Caco-2 (cell line): ENCODE measurements at regions not wholly inside any gene's neighbourhood (a gene's known extent, or its start where the extent isn't known, plus 50 kb on each side); places are given as distances from the start of the nearest gene placed in this dataset.

ENCODE experiments used
- BruUV-seq: library from RNA; stranded (reverse); fragments of 400-500 nt; replicated peaks from 2 replicates; lab custom pipeline; 2021; lab: Mats Ljungman, UMichigan
- CTCF ChIA-PET: fragments of 300-600 bp; sonication (Branson Sonifier 250); formaldehyde crosslinking; loops from one replicate; lab custom pipeline; 2022; ENCODE audit warnings: antibody characterized with exemption; lab: Charles Lee
- POLR2A ChIA-PET: fragments of 300-600 bp; sonication (Branson Sonifier 250); formaldehyde crosslinking; loops from one replicate; lab custom pipeline; 2022; ENCODE audit warnings: antibody characterized with exemption; lab: Charles Lee
- DNase-seq, 2 experiments: peaks; one replicate each; pipeline versions ENCODE4 v3.0.0 to v3.0.0-alpha.2; 2020 to 2022
- H3K27me3 ChIP-seq: replicated peaks from 2 replicates; pipeline ENCODE4 v1.6.0; 2011; ENCODE audit warnings: low read length; ENCODE audit not compliant: control insufficient read depth, insufficient read depth
- H3K36me3 ChIP-seq: 2 replicates; pipeline ENCODE4 v1.5.1; 2011; ENCODE audit warnings: low read length; ENCODE audit not compliant: control insufficient read depth, insufficient read depth
- H3K4me1 ChIP-seq: fragments of 250-450 bp; sonication (Bioruptor Pico); 2 replicates; pipeline ENCODE4 v1.5.1; 2020; ENCODE audit warnings: mild to moderate bottlenecking
- H3K4me3 ChIP-seq: 2 replicates; pipeline ENCODE4 v1.5.1; 2011; ENCODE audit warnings: low read depth, mild to moderate bottlenecking, control low read depth, low read length
- H3K9me3 ChIP-seq: fragments of 250-450 bp; sonication (Bioruptor Pico); 2 replicates; pipeline ENCODE4 v1.5.1; 2020; ENCODE audit warnings: mild to moderate bottlenecking, moderate library complexity
- H3K27ac Mint-ChIP-seq: one replicate; pipeline ENCODE4 v1.8.0; 2022; ENCODE audit warnings: mixed read lengths; ENCODE audit not compliant: unreplicated experiment
- H3K27me3 Mint-ChIP-seq: one replicate; pipeline ENCODE4 v1.8.0; 2022; ENCODE audit warnings: mixed read lengths; ENCODE audit not compliant: insufficient read depth, unreplicated experiment
- H3K36me3 Mint-ChIP-seq: one replicate; pipeline ENCODE4 v1.8.0; 2022; ENCODE audit warnings: mild to moderate bottlenecking, mixed read lengths; ENCODE audit not compliant: insufficient read depth, unreplicated experiment
- H3K4me1 Mint-ChIP-seq: one replicate; pipeline ENCODE4 v1.8.0; 2022; ENCODE audit warnings: low read depth, mixed read lengths; ENCODE audit not compliant: unreplicated experiment
- H3K4me3 Mint-ChIP-seq: one replicate; pipeline ENCODE4 v1.8.0; 2022; ENCODE audit warnings: mild to moderate bottlenecking, moderate library complexity, mixed read lengths; ENCODE audit not compliant: unreplicated experiment
- H3K9me3 Mint-ChIP-seq: one replicate; pipeline ENCODE4 v1.8.0; 2022; ENCODE audit warnings: mixed read lengths; ENCODE audit not compliant: unreplicated experiment
- intact Hi-C: fragments of 100-400 bp; cut with micrococcal nuclease; formaldehyde crosslinking; loops from one replicate; pipeline ENCODE4 v1.10.0; 2022; ENCODE audit not compliant: unreplicated experiment
- TF ChIP-seq, protein P1 (sequence below), 2 experiments: fragments of 200-600 bp in 1 of 2; IDR thresholded peaks; 1 replicate in 1 of 2; 2 replicates in 1 of 2; pipeline versions ENCODE4 v1.5.1 to v1.8.0; 2011 to 2022; ENCODE audit warnings: antibody characterized with exemption in 1 of 2, control low read depth in 1 of 2, inconsistent platforms in 1 of 2, low read depth in 1 of 2, low read length in 1 of 2, mild to moderate bottlenecking in 1 of 2, moderate library complexity in 1 of 2; ENCODE audit not compliant: insufficient read depth in 1 of 2, severe bottlenecking in 1 of 2, unreplicated experiment in 1 of 2

DNA sequence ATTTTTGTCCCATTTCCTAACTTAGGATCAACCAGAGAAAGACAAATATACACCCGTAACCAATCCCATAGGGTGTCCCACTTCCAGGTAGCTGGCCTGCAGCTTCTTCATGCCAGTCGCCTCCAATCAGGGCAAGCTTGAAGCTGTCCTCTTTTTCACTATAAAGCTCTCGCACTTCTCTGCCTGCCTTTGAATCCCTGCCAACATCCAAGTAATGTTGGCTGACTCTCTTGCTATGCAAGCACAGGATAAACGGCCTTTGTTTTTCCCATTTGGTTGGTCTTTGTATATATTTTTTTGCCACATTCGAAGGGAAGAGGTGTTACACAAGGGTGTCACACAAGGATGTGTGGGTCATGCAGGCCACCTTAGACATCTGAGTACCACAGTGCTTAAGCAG is 388.8 kb downstream of the CBLN2 start:
- ChIA-PET CTCF (no interaction called here), POLR2A (no interaction called here)
- no peaks in the 10 kb centered on the region for H3K9me3 Mint-ChIP-seq
- H3K27me3 Mint-ChIP-seq = no peaks in the 10 kb centered on the region
- Histone ChIP-seq H3K27me3 (no peaks in the 10 kb centered on the region), H3K4me1 (no peaks in the 10 kb centered on the region), H3K9me3 (no peaks in the 10 kb centered on the region), H3K36me3 (no peaks in the 10 kb centered on the region), H3K4me3 (no peak overlapping the region)
- intact Hi-C loops = no loop called here
- no peak overlapping the region for H3K27ac Mint-ChIP-seq
- no TSS peak for BruUV-seq
- H3K36me3 Mint-ChIP-seq = no peaks in the 10 kb centered on the region
- no peak overlapping the region for H3K4me3 Mint-ChIP-seq
- DNase-seq = no peak
- no peaks in the 10 kb centered on the region for H3K4me1 Mint-ChIP-seq
- TF ChIP-seq, protein P1, sequence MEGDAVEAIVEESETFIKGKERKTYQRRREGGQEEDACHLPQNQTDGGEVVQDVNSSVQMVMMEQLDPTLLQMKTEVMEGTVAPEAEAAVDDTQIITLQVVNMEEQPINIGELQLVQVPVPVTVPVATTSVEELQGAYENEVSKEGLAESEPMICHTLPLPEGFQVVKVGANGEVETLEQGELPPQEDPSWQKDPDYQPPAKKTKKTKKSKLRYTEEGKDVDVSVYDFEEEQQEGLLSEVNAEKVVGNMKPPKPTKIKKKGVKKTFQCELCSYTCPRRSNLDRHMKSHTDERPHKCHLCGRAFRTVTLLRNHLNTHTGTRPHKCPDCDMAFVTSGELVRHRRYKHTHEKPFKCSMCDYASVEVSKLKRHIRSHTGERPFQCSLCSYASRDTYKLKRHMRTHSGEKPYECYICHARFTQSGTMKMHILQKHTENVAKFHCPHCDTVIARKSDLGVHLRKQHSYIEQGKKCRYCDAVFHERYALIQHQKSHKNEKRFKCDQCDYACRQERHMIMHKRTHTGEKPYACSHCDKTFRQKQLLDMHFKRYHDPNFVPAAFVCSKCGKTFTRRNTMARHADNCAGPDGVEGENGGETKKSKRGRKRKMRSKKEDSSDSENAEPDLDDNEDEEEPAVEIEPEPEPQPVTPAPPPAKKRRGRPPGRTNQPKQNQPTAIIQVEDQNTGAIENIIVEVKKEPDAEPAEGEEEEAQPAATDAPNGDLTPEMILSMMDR (IDR thresholded peaks at IDR 0.05; ENCODE audit: insufficient read depth in 1 of 2, low read depth in 1 of 2, low read length in 1 of 2, severe bottlenecking in 1 of 2, unreplicated experiment in 1 of 2) = no peak

DNA sequence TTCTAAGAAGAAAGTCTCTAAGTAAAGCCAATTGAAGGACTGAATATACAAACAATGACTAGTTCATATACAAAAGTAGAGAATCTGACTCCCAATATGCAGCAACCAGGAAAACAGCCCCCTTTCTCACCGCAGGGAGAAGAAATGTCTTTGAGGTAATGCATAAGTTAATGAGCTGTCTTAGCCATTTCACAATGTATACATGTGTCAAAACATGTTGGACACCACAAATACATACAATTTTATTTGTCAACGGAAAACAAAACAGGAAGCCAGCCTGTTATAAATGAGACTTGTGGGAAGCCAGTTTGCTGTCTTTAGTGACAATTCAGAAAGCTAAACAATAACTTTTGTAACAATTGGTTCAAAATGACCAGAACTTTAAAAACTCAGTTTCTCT is 389.2 kb downstream of the CBLN2 start:
- CTCF ChIA-PET = no interaction called here
- BruUV-seq = no TSS peak
- intact Hi-C loops = no loop called here

DNA sequence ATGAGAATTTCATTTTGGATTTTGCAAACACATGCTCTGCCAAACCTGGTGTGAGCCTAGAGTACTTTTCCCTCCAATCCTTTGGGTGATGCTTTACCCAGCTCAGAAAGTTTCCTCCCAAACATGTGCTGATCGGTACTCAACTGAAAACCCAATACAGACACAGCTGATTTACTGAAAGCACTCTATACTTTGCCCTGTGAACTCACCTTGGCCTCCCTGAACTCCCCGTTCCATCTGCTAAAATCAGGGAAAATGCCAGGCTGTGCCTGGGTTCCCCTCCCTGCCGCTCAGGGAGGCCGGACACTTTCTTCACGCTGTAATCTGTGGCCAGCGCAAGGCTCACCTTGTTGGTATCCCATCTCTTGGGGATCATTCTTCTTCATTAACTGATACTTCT is 391.2 kb downstream of the CBLN2 start:
- Histone ChIP-seq H3K4me1 (no peaks in the 10 kb centered on the region), H3K4me3 (no peak overlapping the region), H3K9me3 (no peaks in the 10 kb centered on the region), H3K27me3 (no peaks in the 10 kb centered on the region), H3K36me3 (no peaks in the 10 kb centered on the region)
- POLR2A ChIA-PET = no interaction called here
- CTCF ChIA-PET = no interaction called here
- no peaks in the 10 kb centered on the region for H3K36me3 Mint-ChIP-seq
- intact Hi-C loops = no loop called here
- BruUV-seq = no TSS peak
- no peak overlapping the region for H3K27ac Mint-ChIP-seq
- H3K9me3 Mint-ChIP-seq = no peaks in the 10 kb centered on the region
- H3K4me3 Mint-ChIP-seq = no peak overlapping the region
- DNase-seq = no peak
- TF ChIP-seq, protein P1 (IDR thresholded peaks at IDR 0.05; ENCODE audit: insufficient read depth in 1 of 2, low read depth in 1 of 2, low read length in 1 of 2, severe bottlenecking in 1 of 2, unreplicated experiment in 1 of 2) = no peak
- H3K4me1 Mint-ChIP-seq = no peaks in the 10 kb centered on the region
- H3K27me3 Mint-ChIP-seq = no peaks in the 10 kb centered on the region

More for the DNA sequence above, 389.2 kb downstream of the CBLN2 start:
- TF ChIP-seq, protein P1 (IDR thresholded peaks at IDR 0.05; ENCODE audit: insufficient read depth in 1 of 2, low read depth in 1 of 2, low read length in 1 of 2, severe bottlenecking in 1 of 2, unreplicated experiment in 1 of 2) = no peak
- H3K27ac Mint-ChIP-seq = no peak overlapping the region
- H3K36me3 ChIP-seq = no peaks in the 10 kb centered on the region
- POLR2A ChIA-PET = no interaction called here
- no peaks in the 10 kb centered on the region for H3K9me3 Mint-ChIP-seq
- H3K27me3 Mint-ChIP-seq = no peaks in the 10 kb centered on the region
- no peaks in the 10 kb centered on the region for H3K9me3 ChIP-seq
- no peaks in the 10 kb centered on the region for H3K4me1 Mint-ChIP-seq
- H3K4me1 ChIP-seq = no peaks in the 10 kb centered on the region
- H3K4me3 Mint-ChIP-seq = no peak overlapping the region
- DNase-seq = no peak
- H3K4me3 ChIP-seq = no peak overlapping the region
- no peaks in the 10 kb centered on the region for H3K36me3 Mint-ChIP-seq
- H3K27me3 ChIP-seq = no peaks in the 10 kb centered on the region
